Osteoblast (primary cell): ENCODE measurements at regions not wholly inside any gene's neighbourhood (a gene's known extent, or its start where the extent isn't known, plus 50 kb on each side); places are given as distances from the start of the nearest gene placed in this dataset.

Experiments used
- DNase-seq: peaks from one replicate; pipeline ENCODE4 v3.0.0; 2011; ENCODE audit warnings: low spot score, mixed read lengths; ENCODE audit not compliant: insufficient read length; ENCODE audit errors: missing footprints
- H2AFZ ChIP-seq: 2 replicates; pipeline ENCODE4 v1.6.0; 2011; ENCODE audit warnings: mild to moderate bottlenecking, low read length
- H3K27ac ChIP-seq: 2 replicates; pipeline ENCODE4 v1.5.1; 2011; ENCODE audit warnings: mild to moderate bottlenecking, low read depth, low read length, moderate library complexity
- H3K27me3 ChIP-seq: 2 replicates; pipeline ENCODE4 v1.6.0; 2012; ENCODE audit warnings: mild to moderate bottlenecking, control low read depth, inconsistent platforms, low read length, moderate library complexity; ENCODE audit not compliant: insufficient read depth
- H3K36me3 ChIP-seq: 2 replicates; pipeline ENCODE4 v1.5.1; 2011; ENCODE audit warnings: mild to moderate bottlenecking, low read length, control low read depth, moderate library complexity; ENCODE audit not compliant: insufficient read depth
- H3K4me1 ChIP-seq: 2 replicates; pipeline ENCODE4 v1.5.1; 2011; ENCODE audit warnings: mild to moderate bottlenecking, low read length, control low read depth, moderate library complexity; ENCODE audit not compliant: insufficient read depth
- H3K4me2 ChIP-seq: 2 replicates; pipeline ENCODE4 v1.6.0; 2011; ENCODE audit warnings: mild to moderate bottlenecking, low read length; ENCODE audit not compliant: insufficient read depth
- H3K4me3 ChIP-seq: fragments of 200-600 bp; sonication (generic); 3 replicates; pipeline ENCODE4 v1.5.1; 2012; ENCODE audit warnings: mild to moderate bottlenecking, low read length, inconsistent platforms; ENCODE audit not compliant: insufficient read depth
- H3K79me2 ChIP-seq: 2 replicates; pipeline ENCODE4 v1.6.0; 2012; ENCODE audit warnings: mild to moderate bottlenecking, low read length, control low read depth, inconsistent platforms; ENCODE audit not compliant: insufficient read depth
- H3K9me3 ChIP-seq: 2 replicates; pipeline ENCODE4 v1.5.1; 2011; ENCODE audit warnings: low read depth, low read length, control low read depth
- H4K20me1 ChIP-seq: 2 replicates; pipeline ENCODE4 v1.6.0; 2012; ENCODE audit warnings: mild to moderate bottlenecking, low read length, control low read depth; ENCODE audit not compliant: insufficient read depth
- TF ChIP-seq, protein P1 (sequence below): IDR thresholded peaks from 2 replicates; pipeline ENCODE4 v1.5.1; 2011; ENCODE audit warnings: mild to moderate bottlenecking, low read depth, low read length, moderate library complexity; ENCODE audit errors: extremely low read depth

DNA sequence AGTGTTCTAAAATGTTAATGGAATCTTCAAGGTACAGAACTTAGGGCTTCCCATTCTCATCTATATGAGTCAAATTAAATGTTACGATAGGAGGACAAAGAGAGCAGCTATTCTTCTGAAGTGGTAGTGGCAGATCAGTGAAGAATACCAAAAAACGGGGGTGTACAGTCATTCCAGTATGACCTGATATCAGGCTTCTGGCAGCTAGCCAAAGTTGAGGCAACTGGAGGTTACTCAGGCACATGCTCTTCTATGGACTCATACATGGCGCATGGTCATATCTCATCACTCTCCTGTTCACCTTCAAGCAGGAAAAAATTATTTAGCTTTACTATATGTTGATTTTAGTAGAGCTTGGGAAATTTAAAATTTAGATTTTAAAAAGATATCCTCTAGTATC is 1608.8 kb downstream of the GRIK2 start:
- Histone ChIP-seq H3K9me3 (no peaks in the 10 kb centered on the region), H3K27me3 (no peaks in the 10 kb centered on the region)

GRCh38 chr6:103001724-103002123 is 1608.2 kb downstream of the GRIK2 start:
- Histone ChIP-seq H3K4me3 (no peak overlapping the region), H3K27ac (no peak overlapping the region), H3K4me2 (no peak overlapping the region), H4K20me1 (no peaks in the 10 kb centered on the region), H3K36me3 (no peaks in the 10 kb centered on the region), H3K9me3 (no peaks in the 10 kb centered on the region), H2AFZ (no peak overlapping the region), H3K27me3 (no peaks in the 10 kb centered on the region), H3K4me1 (no peaks in the 10 kb centered on the region), H3K79me2 (no peaks in the 10 kb centered on the region)
- no peak for DNase-seq
- TF ChIP-seq, protein P1, sequence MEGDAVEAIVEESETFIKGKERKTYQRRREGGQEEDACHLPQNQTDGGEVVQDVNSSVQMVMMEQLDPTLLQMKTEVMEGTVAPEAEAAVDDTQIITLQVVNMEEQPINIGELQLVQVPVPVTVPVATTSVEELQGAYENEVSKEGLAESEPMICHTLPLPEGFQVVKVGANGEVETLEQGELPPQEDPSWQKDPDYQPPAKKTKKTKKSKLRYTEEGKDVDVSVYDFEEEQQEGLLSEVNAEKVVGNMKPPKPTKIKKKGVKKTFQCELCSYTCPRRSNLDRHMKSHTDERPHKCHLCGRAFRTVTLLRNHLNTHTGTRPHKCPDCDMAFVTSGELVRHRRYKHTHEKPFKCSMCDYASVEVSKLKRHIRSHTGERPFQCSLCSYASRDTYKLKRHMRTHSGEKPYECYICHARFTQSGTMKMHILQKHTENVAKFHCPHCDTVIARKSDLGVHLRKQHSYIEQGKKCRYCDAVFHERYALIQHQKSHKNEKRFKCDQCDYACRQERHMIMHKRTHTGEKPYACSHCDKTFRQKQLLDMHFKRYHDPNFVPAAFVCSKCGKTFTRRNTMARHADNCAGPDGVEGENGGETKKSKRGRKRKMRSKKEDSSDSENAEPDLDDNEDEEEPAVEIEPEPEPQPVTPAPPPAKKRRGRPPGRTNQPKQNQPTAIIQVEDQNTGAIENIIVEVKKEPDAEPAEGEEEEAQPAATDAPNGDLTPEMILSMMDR, result no peak

More for the DNA sequence above, 1608.8 kb downstream of the GRIK2 start:
- TF ChIP-seq, protein P1, result no peak
- H3K27ac ChIP-seq, result no peak overlapping the region
- no peaks in the 10 kb centered on the region for H3K4me1 ChIP-seq
- DNase-seq, result no peak
- H3K4me3 ChIP-seq, result no peak overlapping the region
- H3K4me2 ChIP-seq, result no peak overlapping the region
- no peaks in the 10 kb centered on the region for H4K20me1 ChIP-seq
- H3K36me3 ChIP-seq, result no peaks in the 10 kb centered on the region
- H2AFZ ChIP-seq, result no peak overlapping the region
- H3K79me2 ChIP-seq, result no peaks in the 10 kb centered on the region

- Histone ChIP-seq H3K4me1 (no peaks in the 10 kb centered on the region), H3K36me3 (no peaks in the 10 kb centered on the region), H3K27me3 (no peaks in the 10 kb centered on the region), H3K9me3 (no peaks in the 10 kb centered on the region), H4K20me1 (no peaks in the 10 kb centered on the region), H3K4me3 (no peak overlapping the region), H2AFZ (no peak overlapping the region), H3K79me2 (no peaks in the 10 kb centered on the region), H3K27ac (no peak overlapping the region), H3K4me2 (no peak overlapping the region)
- TF ChIP-seq, protein P1, result no peak
- DNase-seq, result no peak
These were observed 1607.2 kb downstream of the GRIK2 start for GRCh38 chr6:103000688-103001087.

DNA sequence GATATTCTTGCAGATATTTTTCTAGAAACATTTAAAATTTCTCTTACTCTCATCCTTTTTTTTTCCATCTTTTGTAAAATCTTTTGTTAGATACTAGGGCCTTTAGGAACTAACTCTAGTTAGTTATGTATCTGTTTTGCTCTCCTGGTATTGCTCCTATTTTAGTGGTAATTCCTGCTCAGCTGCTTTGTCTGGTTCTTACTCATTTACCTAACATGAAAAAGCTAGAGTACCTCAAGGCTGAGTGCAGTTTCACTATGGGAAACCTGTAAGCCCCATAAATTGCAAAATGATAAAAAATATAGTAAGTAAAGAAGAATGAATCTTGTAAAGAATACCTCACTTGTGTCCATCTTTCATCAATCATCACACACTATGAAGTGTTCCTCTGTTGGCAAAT is 1602.0 kb downstream of the GRIK2 start:
- Histone ChIP-seq H4K20me1 (no peaks in the 10 kb centered on the region), H3K4me1 (no peaks in the 10 kb centered on the region), H3K27ac (no peak overlapping the region), H3K27me3 (no peaks in the 10 kb centered on the region), H3K9me3 (no peaks in the 10 kb centered on the region), H3K4me3 (no peak overlapping the region), H3K4me2 (no peak overlapping the region), H3K79me2 (no peaks in the 10 kb centered on the region), H2AFZ (no peak overlapping the region), H3K36me3 (no peaks in the 10 kb centered on the region)
- no peak for DNase-seq
- TF ChIP-seq, protein P1, result no peak
